Fibroblast of the conjunctiva (primary cell): ENCODE measurements at regions not wholly inside any gene's neighbourhood (a gene's known extent, or its start where the extent isn't known, plus 50 kb on each side); places are given as distances from the start of the nearest gene placed in this dataset.
"Not testable (repeated sequence)": the region's sequence is repeated elsewhere in the genome, so short reads cannot be mapped to it uniquely, and the experiment has no call there.

Source experiments
- DNase-seq: peaks from one replicate; pipeline ENCODE4 v3.0.0-alpha.2; 2010; ENCODE audit warnings: low read depth

- not testable (repeated sequence) for DNase-seq
Measured at GRCh38 chr9:129545876-129546275, 75.0 kb downstream of the C9orf50 start.

GRCh38 chr9:129544761-129545160 is 76.1 kb downstream of the C9orf50 start:
- no peak for DNase-seq

- DNase-seq = no peak
Measured at GRCh38 chr9:129542741-129543140, 78.2 kb downstream of the C9orf50 start.

GRCh38 chr9:129541270-129541669 is 79.6 kb downstream of the C9orf50 start:
- no peak for DNase-seq

- DNase-seq = no peak
Measured at GRCh38 chr9:129539446-129539845, 81.5 kb downstream of the C9orf50 start.

GRCh38 chr9:129531860-129532402 is 89.0 kb downstream of the C9orf50 start:
- DNase-seq = not testable (repeated sequence)

- DNase-seq = not testable (repeated sequence)
Measured at GRCh38 chr9:129527955-129528354, 92.9 kb downstream of the C9orf50 start.

GRCh38 chr9:129525656-129526196 is 95.2 kb downstream of the C9orf50 start:
- no peak for DNase-seq

GRCh38 chr9:129524582-129525270 is 96.2 kb downstream of the C9orf50 start:
- no peak for DNase-seq

GRCh38 chr9:129523943-129524581 is 96.8 kb downstream of the C9orf50 start:
- DNase-seq = no peak

GRCh38 chr9:129522351-129522750 is 98.5 kb downstream of the C9orf50 start:
- DNase-seq = no peak

- DNase-seq = no peak
Measured at GRCh38 chr9:129520082-129520481, 100.8 kb downstream of the C9orf50 start.

GRCh38 chr9:129518074-129518473 is 102.8 kb downstream of the C9orf50 start:
- DNase-seq = no peak

- DNase-seq = no peak
Measured at GRCh38 chr9:129517006-129517405, 103.9 kb downstream of the C9orf50 start.

GRCh38 chr9:129514891-129515290 is 106.0 kb downstream of the C9orf50 start:
- DNase-seq = no peak

- DNase-seq = no peak
Measured at GRCh38 chr9:129514497-129514867, 106.4 kb downstream of the C9orf50 start.

- DNase-seq = no peak
Measured at GRCh38 chr9:129513856-129514496, 106.9 kb downstream of the C9orf50 start.

- no peak for DNase-seq
Measured at GRCh38 chr9:129513282-129513681, 107.6 kb downstream of the C9orf50 start.

GRCh38 chr9:129511285-129511900 is 109.5 kb downstream of the C9orf50 start:
- DNase-seq = no peak

- peak; percentile 87 for DNase-seq
Measured at GRCh38 chr9:129509533-129509928, 111.4 kb downstream of the C9orf50 start.

GRCh38 chr9:129507805-129508204 is 113.1 kb downstream of the C9orf50 start:
- DNase-seq = no peak

- no peak for DNase-seq
Measured at GRCh38 chr9:129506892-129507291, 114.0 kb downstream of the C9orf50 start.
